Endothelial cell (in vitro differentiated cells): ENCODE measurements at regions not wholly inside any gene's neighbourhood (a gene's known extent, or its start where the extent isn't known, plus 50 kb on each side); places are given as distances from the start of the nearest gene placed in this dataset.

ENCODE experiments used
- DNase-seq: peaks from one replicate; pipeline ENCODE4 v3.0.0; 2021; ENCODE audit warnings: low spot score
- H3K27ac Mint-ChIP-seq: one replicate; pipeline ENCODE4 v1.8.0; 2021; ENCODE audit warnings: mixed read lengths, inconsistent platforms; ENCODE audit not compliant: unreplicated experiment
- H3K27me3 Mint-ChIP-seq: one replicate; pipeline ENCODE4 v1.8.0; 2021; ENCODE audit warnings: mild to moderate bottlenecking, moderate library complexity, mixed read lengths, inconsistent platforms; ENCODE audit not compliant: unreplicated experiment
- H3K36me3 Mint-ChIP-seq: one replicate; pipeline ENCODE4 v1.8.0; 2021; ENCODE audit warnings: mild to moderate bottlenecking, low read depth, mixed read lengths, inconsistent platforms; ENCODE audit not compliant: unreplicated experiment
- H3K4me1 Mint-ChIP-seq: one replicate; pipeline ENCODE4 v1.8.0; 2021; ENCODE audit warnings: mild to moderate bottlenecking, mixed read lengths, inconsistent platforms; ENCODE audit not compliant: unreplicated experiment
- H3K4me3 Mint-ChIP-seq: one replicate; pipeline ENCODE4 v1.8.0; 2021; ENCODE audit warnings: mild to moderate bottlenecking, mixed read lengths, inconsistent platforms; ENCODE audit not compliant: unreplicated experiment
- H3K9me3 Mint-ChIP-seq: one replicate; pipeline ENCODE4 v1.8.0; 2021; ENCODE audit warnings: mixed read lengths, inconsistent platforms; ENCODE audit not compliant: unreplicated experiment
- TF ChIP-seq, protein P1 (sequence below): fragments of 200-600 bp; sonication (generic); IDR thresholded peaks from one replicate; pipeline ENCODE4 v1.5.0; 2021; ENCODE audit warnings: antibody characterized with exemption; ENCODE audit not compliant: unreplicated experiment

DNA sequence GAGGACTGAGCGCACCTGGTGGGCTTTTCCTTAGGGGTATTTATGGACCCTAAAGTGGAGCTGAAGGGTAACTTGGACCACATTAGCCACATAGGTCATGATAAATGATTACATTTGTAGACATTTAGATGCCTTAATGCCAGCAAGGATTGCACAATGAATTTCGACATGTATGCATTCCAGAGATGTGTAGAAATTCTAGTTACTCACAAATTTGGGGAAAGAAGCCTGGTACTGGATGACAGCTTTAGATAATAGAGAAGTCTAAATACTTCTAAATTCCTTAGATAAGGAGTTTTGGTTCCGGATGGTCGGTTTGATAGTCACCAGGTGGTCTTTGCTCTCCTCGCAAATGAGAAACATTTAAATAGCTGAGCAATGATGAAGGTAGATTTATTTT, 609.5 kb upstream of the PRKX start:
- Mint-ChIP-seq H3K27me3 (no peaks in the 10 kb centered on the region), H3K4me1 (no peaks in the 10 kb centered on the region), H3K27ac (no peak overlapping the region), H3K4me3 (no peak overlapping the region), H3K36me3 (no peaks in the 10 kb centered on the region), H3K9me3 (no peaks in the 10 kb centered on the region)
- TF ChIP-seq, protein P1, sequence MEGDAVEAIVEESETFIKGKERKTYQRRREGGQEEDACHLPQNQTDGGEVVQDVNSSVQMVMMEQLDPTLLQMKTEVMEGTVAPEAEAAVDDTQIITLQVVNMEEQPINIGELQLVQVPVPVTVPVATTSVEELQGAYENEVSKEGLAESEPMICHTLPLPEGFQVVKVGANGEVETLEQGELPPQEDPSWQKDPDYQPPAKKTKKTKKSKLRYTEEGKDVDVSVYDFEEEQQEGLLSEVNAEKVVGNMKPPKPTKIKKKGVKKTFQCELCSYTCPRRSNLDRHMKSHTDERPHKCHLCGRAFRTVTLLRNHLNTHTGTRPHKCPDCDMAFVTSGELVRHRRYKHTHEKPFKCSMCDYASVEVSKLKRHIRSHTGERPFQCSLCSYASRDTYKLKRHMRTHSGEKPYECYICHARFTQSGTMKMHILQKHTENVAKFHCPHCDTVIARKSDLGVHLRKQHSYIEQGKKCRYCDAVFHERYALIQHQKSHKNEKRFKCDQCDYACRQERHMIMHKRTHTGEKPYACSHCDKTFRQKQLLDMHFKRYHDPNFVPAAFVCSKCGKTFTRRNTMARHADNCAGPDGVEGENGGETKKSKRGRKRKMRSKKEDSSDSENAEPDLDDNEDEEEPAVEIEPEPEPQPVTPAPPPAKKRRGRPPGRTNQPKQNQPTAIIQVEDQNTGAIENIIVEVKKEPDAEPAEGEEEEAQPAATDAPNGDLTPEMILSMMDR = no peak
- DNase-seq = no peak

DNA sequence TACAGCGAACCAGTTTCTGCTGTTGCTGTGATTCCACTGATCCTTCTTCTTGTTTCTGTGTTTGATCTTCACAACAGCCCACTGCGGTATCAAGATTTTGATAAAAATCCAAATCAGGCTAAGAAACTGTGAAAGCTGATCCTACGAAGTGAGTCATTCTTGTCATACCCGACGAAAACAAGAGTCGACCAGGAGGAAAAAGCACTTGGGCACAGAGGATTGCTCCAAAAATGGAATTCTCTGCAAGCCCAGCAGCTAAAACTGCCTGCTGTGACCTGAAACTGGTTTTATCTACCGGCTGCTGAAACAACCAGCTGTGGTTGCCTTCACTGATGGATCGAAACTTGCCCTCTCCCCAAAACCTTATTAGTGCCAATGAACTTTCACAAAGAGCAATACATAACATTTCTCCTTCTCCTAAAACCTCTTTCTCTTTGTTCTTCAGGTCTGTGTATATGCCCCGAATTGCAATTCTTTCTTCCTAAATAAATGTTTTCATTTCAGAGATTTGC, 607.0 kb upstream of the PRKX start:
- Mint-ChIP-seq H3K27ac (no peak overlapping the region), H3K4me3 (no peak overlapping the region), H3K27me3 (no peaks in the 10 kb centered on the region), H3K4me1 (no peaks in the 10 kb centered on the region), H3K36me3 (no peaks in the 10 kb centered on the region), H3K9me3 (no peaks in the 10 kb centered on the region)
- TF ChIP-seq, protein P1 = no peak
- DNase-seq = no peak

DNA sequence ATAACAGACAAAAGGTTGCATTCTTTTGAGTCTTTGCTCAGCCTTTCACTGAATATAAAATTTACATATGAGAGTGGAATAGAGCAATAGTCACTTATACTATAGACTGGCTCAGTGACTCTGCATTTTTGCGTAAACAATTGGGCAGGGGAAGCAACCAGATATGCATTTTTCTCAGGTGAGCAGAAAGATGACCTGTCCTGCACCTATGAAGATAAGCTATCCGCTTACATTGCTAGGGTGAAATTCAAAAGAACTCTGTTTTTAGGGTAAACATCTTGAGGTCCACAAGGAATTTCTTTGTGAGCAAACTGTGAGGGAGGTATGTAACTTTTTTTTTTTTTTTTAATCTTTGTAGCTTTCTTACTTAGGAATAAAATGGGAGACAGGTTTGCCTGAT, 602.4 kb upstream of the PRKX start:
- H3K27me3 Mint-ChIP-seq = no peaks in the 10 kb centered on the region
- H3K4me3 Mint-ChIP-seq = no peak overlapping the region
- H3K36me3 Mint-ChIP-seq = no peaks in the 10 kb centered on the region
- no peaks in the 10 kb centered on the region for H3K4me1 Mint-ChIP-seq
- no peak overlapping the region for H3K27ac Mint-ChIP-seq
- TF ChIP-seq, protein P1 = no peak
- no peak for DNase-seq
- no peaks in the 10 kb centered on the region for H3K9me3 Mint-ChIP-seq

DNA sequence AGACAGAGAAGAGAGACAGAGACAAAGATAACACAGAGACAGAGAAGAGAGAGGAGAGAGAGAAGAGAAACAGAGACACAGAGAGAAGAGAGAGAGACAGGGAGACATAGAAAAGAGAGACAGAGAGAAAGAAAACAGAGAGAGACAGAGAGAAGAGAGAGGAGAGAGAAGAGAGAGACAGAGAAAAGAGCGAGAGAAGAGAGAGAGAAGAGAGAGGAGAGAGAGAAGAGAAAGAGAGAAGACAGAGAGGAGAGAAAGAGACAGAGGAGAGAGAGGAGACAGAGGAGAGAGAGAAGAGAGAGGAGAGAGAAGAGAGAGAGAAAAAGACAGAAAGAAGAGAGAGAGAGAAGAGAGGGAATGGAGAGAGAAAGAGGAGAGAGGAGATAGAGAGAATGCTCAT, 601.1 kb upstream of the PRKX start:
- Mint-ChIP-seq H3K27me3 (no peaks in the 10 kb centered on the region), H3K27ac (no peak overlapping the region), H3K36me3 (no peaks in the 10 kb centered on the region), H3K4me3 (no peak overlapping the region), H3K4me1 (no peaks in the 10 kb centered on the region), H3K9me3 (no peaks in the 10 kb centered on the region)
- TF ChIP-seq, protein P1 = no peak
- DNase-seq = no peak

DNA sequence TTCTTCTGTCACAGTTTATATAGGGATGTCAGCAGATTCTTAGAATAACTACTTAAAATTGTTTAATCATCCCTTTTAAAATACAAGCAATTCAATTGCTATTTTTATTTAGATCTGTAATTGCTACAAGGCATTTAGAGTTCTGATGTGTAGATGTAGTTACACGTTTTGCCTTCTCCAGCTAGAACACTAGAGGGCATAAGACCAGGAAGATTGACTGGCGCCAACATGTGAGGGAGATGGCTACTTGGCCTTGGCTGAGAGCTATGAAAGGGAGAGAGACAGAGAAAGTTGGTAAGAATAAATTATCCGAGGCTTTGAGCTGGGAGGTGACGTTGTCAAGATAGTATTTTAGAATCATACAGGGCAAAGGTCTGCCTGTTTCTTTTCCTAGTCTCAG, 563.7 kb upstream of the PRKX start:
- Mint-ChIP-seq H3K27me3 (no peaks in the 10 kb centered on the region), H3K4me3 (no peak overlapping the region), H3K4me1 (no peaks in the 10 kb centered on the region), H3K9me3 (no peaks in the 10 kb centered on the region), H3K36me3 (no peaks in the 10 kb centered on the region), H3K27ac (no peak overlapping the region)
- DNase-seq = no peak
- TF ChIP-seq, protein P1 = no peak
